ENCODE measurements at regions not wholly inside any gene's neighbourhood (a gene's known extent, or its start where the extent isn't known, plus 50 kb on each side); places are given as distances from the start of the nearest gene placed in this dataset.

GRCh38 chr22:49530671-49531367, 296.9 kb downstream of the BRD1 start:
- TF ChIP-seq CTCF (IDR thresholded peaks at IDR 0.05; ENCODE audit: low read depth, low read length, missing control alignments) = no peak
- in situ Hi-C loops (cut with HindIII; ENCODE audit: low sequenced_read_pairs) = no loop called here
- no peak overlapping the region for H3K4me3 ChIP-seq (ENCODE audit: low read depth, low read length)
- DNase-seq (ENCODE audit: low read depth) = no peak

- H3K4me3 ChIP-seq (ENCODE audit: low read depth, low read length) = no peak overlapping the region
- no peak for TF ChIP-seq CTCF (IDR thresholded peaks at IDR 0.05; ENCODE audit: low read depth, low read length, missing control alignments)
- DNase-seq (ENCODE audit: low read depth) = no peak
- in situ Hi-C loops (cut with HindIII; ENCODE audit: low sequenced_read_pairs) = no loop called here
Observed at GRCh38 chr22:49528420-49528720, 299.3 kb downstream of the BRD1 start.

GRCh38 chr22:49527611-49528419, 299.9 kb downstream of the BRD1 start:
- TF ChIP-seq CTCF (IDR thresholded peaks at IDR 0.05; ENCODE audit: low read depth, low read length, missing control alignments) = no peak
- in situ Hi-C loops (cut with HindIII; ENCODE audit: low sequenced_read_pairs) = no loop called here
- DNase-seq (ENCODE audit: low read depth) = no peak
- no peak overlapping the region for H3K4me3 ChIP-seq (ENCODE audit: low read depth, low read length)

- no peak overlapping the region for H3K4me3 ChIP-seq (ENCODE audit: low read depth, low read length)
- no peak for TF ChIP-seq CTCF (IDR thresholded peaks at IDR 0.05; ENCODE audit: low read depth, low read length, missing control alignments)
- no peak for DNase-seq (ENCODE audit: low read depth)
- in situ Hi-C loops (cut with HindIII; ENCODE audit: low sequenced_read_pairs) = no loop called here
Observed at GRCh38 chr22:49525801-49526535, 301.7 kb downstream of the BRD1 start.

GRCh38 chr22:49525360-49525759, 302.3 kb downstream of the BRD1 start:
- in situ Hi-C loops (cut with HindIII; ENCODE audit: low sequenced_read_pairs) = no loop called here
- TF ChIP-seq CTCF (IDR thresholded peaks at IDR 0.05; ENCODE audit: low read depth, low read length, missing control alignments) = no peak
- no peak overlapping the region for H3K4me3 ChIP-seq (ENCODE audit: low read depth, low read length)
- no peak for DNase-seq (ENCODE audit: low read depth)

- in situ Hi-C loops (cut with HindIII; ENCODE audit: low sequenced_read_pairs) = no loop called here
- no peak for DNase-seq (ENCODE audit: low read depth)
- no peak overlapping the region for H3K4me3 ChIP-seq (ENCODE audit: low read depth, low read length)
- no peak for TF ChIP-seq CTCF (IDR thresholded peaks at IDR 0.05; ENCODE audit: low read depth, low read length, missing control alignments)
Observed at GRCh38 chr22:49524362-49524761, 303.3 kb downstream of the BRD1 start.
